ENCODE measurements at regions not wholly inside any gene's neighbourhood (a gene's known extent, or its start where the extent isn't known, plus 50 kb on each side); places are given as distances from the start of the nearest gene placed in this dataset.

DNA sequence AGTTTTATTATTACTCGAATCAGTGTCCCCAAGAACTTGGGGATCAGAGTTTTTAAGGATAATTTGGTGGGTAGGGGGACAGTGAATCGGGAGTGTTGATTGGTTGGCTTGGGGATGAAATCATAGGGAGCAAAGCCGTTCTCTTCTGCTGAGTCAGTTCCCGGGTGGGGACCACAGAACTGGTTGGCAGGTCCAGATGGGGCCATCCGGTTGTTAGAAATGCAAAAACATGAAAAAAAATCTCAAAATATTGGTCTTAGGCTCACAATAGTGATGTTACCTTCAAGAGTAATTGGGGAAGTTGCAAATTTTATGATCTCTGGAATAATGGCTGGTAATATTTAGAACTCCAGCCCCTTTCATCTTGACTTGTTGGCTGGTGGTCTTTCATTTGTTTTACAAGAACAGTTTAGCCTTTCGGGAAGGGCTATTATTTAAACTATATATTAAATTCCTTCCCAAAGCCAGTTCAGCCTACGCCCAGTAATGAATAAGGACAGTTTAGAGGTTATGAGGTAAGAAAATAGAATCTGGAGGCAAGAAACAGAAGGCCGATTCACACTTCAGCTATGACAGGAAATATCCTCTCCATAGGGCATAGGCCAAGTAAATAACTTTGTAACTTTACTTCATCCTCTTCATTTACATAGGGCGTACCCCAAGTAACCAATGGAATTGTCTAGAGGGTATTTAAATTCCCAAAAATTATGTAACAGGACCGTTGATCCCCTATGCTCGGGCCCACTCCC is 164.1 kb upstream of the STS start:
- WGBS, 2 donors (ENCODE audit: low coverage in 1 of 2) = 79 to 86% methylated on average over 4 to 11 of the region's 11 CpGs
- H3K4me1 ChIP-seq = peaks cover 0 to 6% (median 0%) of the 10 kb centered on the region in 4 donors
- H3K36me3 ChIP-seq = no peaks in the 10 kb centered on the region
- H3K27me3 ChIP-seq = no peaks in the 10 kb centered on the region
- intact Hi-C loops (cut with DNase I; ENCODE audit: low total_unique reads) (no loop called here), in situ Hi-C loops (cut with MboI; ENCODE audit: low pct_ligation_motif_present in 1 of 4, low pct_unique_long_range_greater_than_20kb in 1 of 4, low sequenced_read_pairs in 3 of 4) (no loop called here)
- H3K27ac ChIP-seq = no peak overlapping the region
- no peaks in the 10 kb centered on the region for H3K9me3 ChIP-seq
- no peak for DNase-seq
- H3K4me3 ChIP-seq = no peak overlapping the region
- no peak for TF ChIP-seq POLR2A (IDR thresholded peaks at IDR 0.05)
- TF ChIP-seq POLR2AphosphoS5 (IDR thresholded peaks at IDR 0.05) = no peak
- TF ChIP-seq CTCF (IDR thresholded peaks at IDR 0.05) = no peak
- TF ChIP-seq EP300 (IDR thresholded peaks at IDR 0.05; ENCODE audit: low read depth) = no peak

- Histone ChIP-seq H3K36me3 (no peaks in the 10 kb centered on the region), H3K27me3 (no peaks in the 10 kb centered on the region), H3K4me3 (no peak overlapping the region), H3K4me1 (no peaks in the 10 kb centered on the region), H3K27ac (no peak overlapping the region), H3K9me3 (no peaks in the 10 kb centered on the region)
- TF ChIP-seq CTCF (IDR thresholded peaks at IDR 0.05) (no peak), POLR2AphosphoS5 (IDR thresholded peaks at IDR 0.05) (no peak), POLR2A (IDR thresholded peaks at IDR 0.05) (no peak), EP300 (IDR thresholded peaks at IDR 0.05; ENCODE audit: low read depth) (no peak)
- intact Hi-C loops (cut with DNase I; ENCODE audit: low total_unique reads) (no loop called here), in situ Hi-C loops (cut with MboI; ENCODE audit: low pct_ligation_motif_present in 1 of 4, low pct_unique_long_range_greater_than_20kb in 1 of 4, low sequenced_read_pairs in 3 of 4) (no loop called here)
- DNase-seq = no peak
- 56 to 61% methylated on average over 2 to 8 of the region's 8 CpGs for WGBS, 2 donors (ENCODE audit: low coverage in 1 of 2)
These were observed 165.7 kb upstream of the STS start for GRCh38 chrX:6981718-6982406.

DNA sequence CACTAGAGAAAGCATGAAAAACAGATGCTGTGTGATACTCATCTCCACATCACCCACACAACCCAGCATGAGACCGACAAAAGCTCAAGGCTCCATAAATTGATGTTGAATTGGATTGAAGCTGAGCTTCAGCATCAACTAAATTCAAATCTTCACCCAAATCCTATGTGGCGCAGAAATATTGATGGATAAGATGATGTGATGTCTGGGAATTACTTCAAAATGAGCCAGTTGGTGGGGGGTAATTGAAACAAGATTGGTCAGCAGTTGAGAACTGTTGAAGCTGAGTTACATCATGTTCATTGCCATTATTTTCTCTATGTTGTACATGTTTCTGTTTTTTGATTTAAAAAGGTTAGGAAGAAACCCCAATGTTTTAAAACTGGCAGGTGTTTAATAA is 166.5 kb upstream of the STS start:
- Histone ChIP-seq H3K9me3 (no peaks in the 10 kb centered on the region), H3K27me3 (no peaks in the 10 kb centered on the region), H3K36me3 (no peaks in the 10 kb centered on the region), H3K4me3 (no peak overlapping the region), H3K4me1 (no peaks in the 10 kb centered on the region), H3K27ac (no peak overlapping the region)
- intact Hi-C loops (cut with DNase I; ENCODE audit: low total_unique reads) = no loop called here
- DNase-seq = no peak
- in situ Hi-C loops (cut with MboI; ENCODE audit: low pct_ligation_motif_present in 1 of 4, low pct_unique_long_range_greater_than_20kb in 1 of 4, low sequenced_read_pairs in 3 of 4) = no loop called here
- 92% methylated on average over 2 of the region's 2 CpGs; no CpG with 5 or more reads in 1 of the 2 donors for WGBS, 2 donors (ENCODE audit: low coverage in 1 of 2)
- TF ChIP-seq POLR2A (IDR thresholded peaks at IDR 0.05) = no peak
- no peak for TF ChIP-seq EP300 (IDR thresholded peaks at IDR 0.05; ENCODE audit: low read depth)
- TF ChIP-seq CTCF (IDR thresholded peaks at IDR 0.05) = no peak
- TF ChIP-seq POLR2AphosphoS5 (IDR thresholded peaks at IDR 0.05) = no peak

DNA sequence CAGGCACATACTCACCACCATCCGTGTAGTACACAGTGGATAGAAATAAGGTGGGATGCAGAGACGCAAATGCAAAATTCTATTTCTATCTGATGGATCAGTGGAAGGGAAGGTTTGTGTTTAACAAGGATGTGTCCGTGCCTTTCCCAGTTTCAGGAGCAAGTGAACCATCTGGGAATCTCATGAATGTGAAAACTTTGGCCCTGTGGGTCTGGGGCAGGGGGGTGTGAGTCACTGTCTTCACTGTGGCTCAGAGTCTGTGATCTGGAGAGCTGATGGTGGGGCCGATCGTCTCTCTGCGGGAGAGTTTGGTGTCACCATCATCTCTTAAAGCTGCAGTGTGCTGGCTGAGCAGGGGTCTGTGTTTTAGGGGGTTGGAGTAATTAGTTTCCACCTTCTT is 179.3 kb upstream of the STS start:
- H3K4me3 ChIP-seq = no peak overlapping the region
- no peak for TF ChIP-seq POLR2AphosphoS5 (IDR thresholded peaks at IDR 0.05)
- TF ChIP-seq CTCF (IDR thresholded peaks at IDR 0.05) = no peak
- no peak for TF ChIP-seq EP300 (IDR thresholded peaks at IDR 0.05; ENCODE audit: low read depth)
- H3K27ac ChIP-seq = no peak overlapping the region
- WGBS, 2 donors (ENCODE audit: low coverage in 1 of 2) = 80 to 82% methylated on average over 1 to 6 of the region's 6 CpGs
- H3K9me3 ChIP-seq = no peaks in the 10 kb centered on the region
- in situ Hi-C loops (cut with MboI; ENCODE audit: low pct_ligation_motif_present in 1 of 4, low pct_unique_long_range_greater_than_20kb in 1 of 4, low sequenced_read_pairs in 3 of 4) (no loop called here), intact Hi-C loops (cut with DNase I; ENCODE audit: low total_unique reads) (no loop called here)
- H3K4me1 ChIP-seq = no peaks in the 10 kb centered on the region
- H3K27me3 ChIP-seq = no peaks in the 10 kb centered on the region
- no peaks in the 10 kb centered on the region for H3K36me3 ChIP-seq
- DNase-seq = no peak

Data from transverse colon (tissue), 4 donors.